SK-N-SH treated with all-trans-retinoic acid at 6 μM for 48 hours (cell line): ENCODE measurements at regions not wholly inside any gene's neighbourhood (a gene's known extent, or its start where the extent isn't known, plus 50 kb on each side); places are given as distances from the start of the nearest gene placed in this dataset.

ENCODE experiments used
- ATAC-seq: fragments of 200-7000 bp; cut with Tn5 transposase; 3 replicates; pipeline ENCODE4 v1.9.1; 2020; ENCODE audit warnings: mild to moderate bottlenecking, moderate library complexity
- ARNTL ChIP-seq: fragments of 450-650 bp; formaldehyde crosslinking; IDR thresholded peaks from 2 replicates; pipeline ENCODE4 v1.5.0; 2020; ENCODE audit warnings: low read depth, mild to moderate bottlenecking, moderate library complexity, borderline replicate concordance
- BACH2 ChIP-seq: fragments of 250-450 bp; sonication (Bioruptor Pico); IDR thresholded peaks from 2 replicates; pipeline ENCODE4 v1.9.0; 2021; ENCODE audit warnings: mild to moderate bottlenecking, borderline replicate concordance
- CREB5 ChIP-seq: fragments of 250-450 bp; sonication (Bioruptor Pico); IDR thresholded peaks from 2 replicates; pipeline ENCODE4 v1.5.1; 2020; ENCODE audit warnings: low read depth, mild to moderate bottlenecking, moderate library complexity
- CSRNP3 ChIP-seq: fragments of 250-450 bp; sonication (Bioruptor Pico); IDR thresholded peaks from 2 replicates; pipeline ENCODE4 v1.5.1; 2021; ENCODE audit warnings: mild to moderate bottlenecking, moderate library complexity
- ESRRG ChIP-seq: fragments of 250-450 bp; sonication (Bioruptor Pico); IDR thresholded peaks from 2 replicates; pipeline ENCODE4 v1.6.1; 2021; ENCODE audit warnings: mild to moderate bottlenecking
- GLIS3 ChIP-seq: fragments of 250-450 bp; sonication (Bioruptor Pico); IDR thresholded peaks from 2 replicates; pipeline ENCODE4 v1.5.0; 2020; ENCODE audit warnings: mild to moderate bottlenecking, moderate library complexity
- ISL1 ChIP-seq: fragments of 250-450 bp; sonication (Bioruptor Pico); IDR thresholded peaks from 2 replicates; pipeline ENCODE4 v2.1.2; 2022; ENCODE audit warnings: mild to moderate bottlenecking, moderate library complexity
- OSR1 ChIP-seq: fragments of 250-450 bp; sonication (Bioruptor Pico); IDR thresholded peaks from 2 replicates; pipeline ENCODE4 v1.8.0; 2022; ENCODE audit warnings: moderate library complexity, mild to moderate bottlenecking, inconsistent platforms
- PATZ1 ChIP-seq: fragments of 250-450 bp; sonication (Bioruptor Pico); IDR thresholded peaks from 2 replicates; pipeline ENCODE4 v1.8.0; 2020; ENCODE audit warnings: mild to moderate bottlenecking, moderate library complexity, borderline replicate concordance
- POU6F1 ChIP-seq: fragments of 250-450 bp; sonication (Bioruptor Pico); IDR thresholded peaks from 2 replicates; pipeline ENCODE4 v1.8.0; 2021; ENCODE audit warnings: low read depth, mild to moderate bottlenecking, moderate library complexity, borderline replicate concordance
- PPARA ChIP-seq: fragments of 250-450 bp; sonication (Bioruptor Pico); IDR thresholded peaks from 2 replicates; pipeline ENCODE4 v1.5.0; 2020; ENCODE audit warnings: mild to moderate bottlenecking, borderline replicate concordance
- RARB ChIP-seq: fragments of 250-450 bp; sonication (Bioruptor Pico); IDR thresholded peaks from 2 replicates; pipeline ENCODE4 v1.8.0; 2021; ENCODE audit warnings: mild to moderate bottlenecking, moderate library complexity
- SNAI2 ChIP-seq: fragments of 250-450 bp; sonication (Bioruptor Pico); IDR thresholded peaks from 2 replicates; pipeline ENCODE4 v1.5.0; 2020; ENCODE audit warnings: mild to moderate bottlenecking, moderate library complexity
- TCF4 ChIP-seq: fragments of 250-450 bp; sonication (Bioruptor Pico); IDR thresholded peaks from 2 replicates; pipeline ENCODE4 v1.8.0; 2021; ENCODE audit warnings: mild to moderate bottlenecking, moderate library complexity, borderline replicate concordance
- TOX ChIP-seq: fragments of 250-450 bp; sonication (Bioruptor Pico); IDR thresholded peaks from 2 replicates; pipeline ENCODE4 v1.8.0; 2021; ENCODE audit warnings: mild to moderate bottlenecking, moderate library complexity, borderline replicate concordance
- TSHZ2 ChIP-seq: fragments of 250-450 bp; sonication (Bioruptor Pico); IDR thresholded peaks from 2 replicates; pipeline ENCODE4 v1.5.0; 2020; ENCODE audit warnings: mild to moderate bottlenecking, moderate library complexity
- ZC3H10 ChIP-seq: fragments of 250-450 bp; sonication (Bioruptor Pico); IDR thresholded peaks from 2 replicates; pipeline ENCODE4 v1.5.1; 2021; ENCODE audit warnings: mild to moderate bottlenecking, moderate library complexity
- ZFP3 ChIP-seq: fragments of 250-450 bp; sonication (Bioruptor Pico); IDR thresholded peaks from 2 replicates; pipeline ENCODE4 v1.5.0; 2020; ENCODE audit warnings: mild to moderate bottlenecking, moderate library complexity
- ZFP30 ChIP-seq: fragments of 450-650 bp; formaldehyde crosslinking; IDR thresholded peaks from 2 replicates; pipeline ENCODE4 v1.5.0; 2022; ENCODE audit warnings: mild to moderate bottlenecking, moderate library complexity
- ZNF565 ChIP-seq: fragments of 450-650 bp; formaldehyde crosslinking; conservative IDR thresholded peaks from 2 replicates; pipeline ENCODE4 v1.5.0; 2020; ENCODE audit warnings: low read depth, mild to moderate bottlenecking, moderate library complexity
- ZNF70 ChIP-seq: fragments of 450-650 bp; formaldehyde crosslinking; IDR thresholded peaks from 2 replicates; pipeline ENCODE4 v1.5.0; 2020; ENCODE audit warnings: mild to moderate bottlenecking, moderate library complexity
- ZNF8 ChIP-seq: fragments of 450-650 bp; formaldehyde crosslinking; IDR thresholded peaks from 2 replicates; pipeline ENCODE4 v1.5.0; 2020; ENCODE audit warnings: mild to moderate bottlenecking, moderate library complexity

- no peak for ATAC-seq
- TF ChIP-seq TOX (CRISPR knock-in tag) (no peak), GLIS3 (CRISPR knock-in tag) (no peak), ISL1 (CRISPR knock-in tag) (no peak), OSR1 (CRISPR knock-in tag) (no peak), TCF4 (CRISPR knock-in tag) (no peak), CREB5 (CRISPR knock-in tag) (no peak), ARNTL (CRISPR knock-in tag) (no peak), ZNF565 (no peak), PPARA (no peak), TSHZ2 (CRISPR knock-in tag) (no peak), ZNF8 (CRISPR knock-in tag) (no peak), CSRNP3 (CRISPR knock-in tag) (no peak), ZFP3 (CRISPR knock-in tag) (no peak), SNAI2 (no peak), BACH2 (CRISPR knock-in tag) (no peak), ESRRG (no peak), ZFP30 (CRISPR knock-in tag) (no peak), POU6F1 (CRISPR knock-in tag) (no peak)
Measured at GRCh38 chr11:37858398-37858797, 1260.4 kb upstream of the RAG2 start.

- TF ChIP-seq GLIS3 (CRISPR knock-in tag) (no peak), BACH2 (CRISPR knock-in tag) (no peak), TCF4 (CRISPR knock-in tag) (no peak), PPARA (no peak), ARNTL (CRISPR knock-in tag) (no peak), ZNF8 (CRISPR knock-in tag) (no peak), RARB (CRISPR knock-in tag) (no peak), POU6F1 (CRISPR knock-in tag) (no peak), ZC3H10 (CRISPR knock-in tag) (no peak), SNAI2 (no peak), ZNF70 (CRISPR knock-in tag) (no peak), TSHZ2 (CRISPR knock-in tag) (no peak), ESRRG (no peak), ZFP30 (CRISPR knock-in tag) (no peak), TOX (CRISPR knock-in tag) (no peak), PATZ1 (CRISPR knock-in tag) (no peak), CSRNP3 (CRISPR knock-in tag) (no peak)
- TF ChIP-seq, all 23 proteins: peak for 0
- no peak for ATAC-seq
Measured at GRCh38 chr11:37857726-37858125, 1259.7 kb upstream of the RAG2 start.
